ENCODE measurements at regions not wholly inside any gene's neighbourhood (a gene's known extent, or its start where the extent isn't known, plus 50 kb on each side); places are given as distances from the start of the nearest gene placed in this dataset.

- no peak overlapping the region for H3K27ac Mint-ChIP-seq (ENCODE audit: unreplicated experiment)
Observed at GRCh38 chr20:55597526-55597925, 407.8 kb downstream of the CBLN4 start.

GRCh38 chr20:55596431-55596830, 408.9 kb downstream of the CBLN4 start:
- H3K27me3 ChIP-seq (replicated peaks; ENCODE audit: control insufficient read depth, insufficient read depth, low read length), result no peaks in the 10 kb centered on the region
- H3K9me3 Mint-ChIP-seq (ENCODE audit: unreplicated experiment), result no peaks in the 10 kb centered on the region
- no TSS peak for BruUV-seq (replicated peaks)
- H3K4me3 Mint-ChIP-seq (ENCODE audit: unreplicated experiment), result no peak overlapping the region
- no peak overlapping the region for H3K4me3 ChIP-seq (ENCODE audit: low read depth, low read length)
- TF ChIP-seq CTCF (IDR thresholded peaks at IDR 0.05; ENCODE audit: insufficient read depth in 1 of 2, low read depth in 1 of 2, low read length in 1 of 2, severe bottlenecking in 1 of 2, unreplicated experiment in 1 of 2), result no peak
- no peak for DNase-seq
- H3K4me1 Mint-ChIP-seq (ENCODE audit: low read depth, unreplicated experiment), result no peaks in the 10 kb centered on the region
- intact Hi-C loops (cut with micrococcal nuclease; ENCODE audit: unreplicated experiment), result no loop called here
- peaks cover 8% of the 10 kb centered on the region for H3K27me3 Mint-ChIP-seq (ENCODE audit: insufficient read depth, unreplicated experiment)
- H3K36me3 ChIP-seq (ENCODE audit: control insufficient read depth, insufficient read depth, low read length), result no peaks in the 10 kb centered on the region
- H3K27ac Mint-ChIP-seq (ENCODE audit: unreplicated experiment), result no peak overlapping the region
- 0 out of 2 replicates have a peak, but pooled peaks cover 3% of the 10 kb centered on the region for H3K9me3 ChIP-seq
- POLR2A ChIA-PET, result no interaction called here
- no peaks in the 10 kb centered on the region for H3K36me3 Mint-ChIP-seq (ENCODE audit: insufficient read depth, unreplicated experiment)
- no peaks in the 10 kb centered on the region for H3K4me1 ChIP-seq
- CTCF ChIA-PET, result no interaction called here

More at GRCh38 chr20:55597526-55597925, 407.8 kb downstream of the CBLN4 start:
- Mint-ChIP-seq H3K4me3 (ENCODE audit: unreplicated experiment) (no peak overlapping the region), H3K36me3 (ENCODE audit: insufficient read depth, unreplicated experiment) (no peaks in the 10 kb centered on the region), H3K4me1 (ENCODE audit: low read depth, unreplicated experiment) (no peaks in the 10 kb centered on the region), H3K27me3 (ENCODE audit: insufficient read depth, unreplicated experiment) (peaks cover 11% of the 10 kb centered on the region), H3K9me3 (ENCODE audit: unreplicated experiment) (no peaks in the 10 kb centered on the region)
- H3K36me3 ChIP-seq (ENCODE audit: control insufficient read depth, insufficient read depth, low read length), result no peaks in the 10 kb centered on the region
- intact Hi-C loops (cut with micrococcal nuclease; ENCODE audit: unreplicated experiment), result no loop called here
- POLR2A ChIA-PET, result no interaction called here
- H3K9me3 ChIP-seq, result peaks cover 7% of the 10 kb centered on the region; the same call in 1 of the 2 replicates
- no peak for DNase-seq
- no peaks in the 10 kb centered on the region for H3K27me3 ChIP-seq (replicated peaks; ENCODE audit: control insufficient read depth, insufficient read depth, low read length)
- no peak for TF ChIP-seq CTCF (IDR thresholded peaks at IDR 0.05; ENCODE audit: insufficient read depth in 1 of 2, low read depth in 1 of 2, low read length in 1 of 2, severe bottlenecking in 1 of 2, unreplicated experiment in 1 of 2)
- H3K4me3 ChIP-seq (ENCODE audit: low read depth, low read length), result no peak overlapping the region
- BruUV-seq (replicated peaks), result no TSS peak
- no peaks in the 10 kb centered on the region for H3K4me1 ChIP-seq
- CTCF ChIA-PET, result no interaction called here

- Mint-ChIP-seq H3K4me3 (ENCODE audit: unreplicated experiment) (no peak overlapping the region), H3K4me1 (ENCODE audit: low read depth, unreplicated experiment) (no peaks in the 10 kb centered on the region), H3K27ac (ENCODE audit: unreplicated experiment) (no peak overlapping the region), H3K27me3 (ENCODE audit: insufficient read depth, unreplicated experiment) (peaks cover 16% of the 10 kb centered on the region), H3K9me3 (ENCODE audit: unreplicated experiment) (no peaks in the 10 kb centered on the region), H3K36me3 (ENCODE audit: insufficient read depth, unreplicated experiment) (no peaks in the 10 kb centered on the region)
- intact Hi-C loops (cut with micrococcal nuclease; ENCODE audit: unreplicated experiment), result no loop called here
- no peak for TF ChIP-seq CTCF (IDR thresholded peaks at IDR 0.05; ENCODE audit: insufficient read depth in 1 of 2, low read depth in 1 of 2, low read length in 1 of 2, severe bottlenecking in 1 of 2, unreplicated experiment in 1 of 2)
- no peaks in the 10 kb centered on the region for H3K4me1 ChIP-seq
- no TSS peak for BruUV-seq (replicated peaks)
- no peak overlapping the region for H3K4me3 ChIP-seq (ENCODE audit: low read depth, low read length)
- H3K27me3 ChIP-seq (replicated peaks; ENCODE audit: control insufficient read depth, insufficient read depth, low read length), result no peaks in the 10 kb centered on the region
- 0 out of 2 replicates have a peak, but pooled peaks cover 3% of the 10 kb centered on the region for H3K9me3 ChIP-seq
- DNase-seq, result no peak
- CTCF ChIA-PET, result no interaction called here
- POLR2A ChIA-PET, result no interaction called here
- no peaks in the 10 kb centered on the region for H3K36me3 ChIP-seq (ENCODE audit: control insufficient read depth, insufficient read depth, low read length)
Observed at GRCh38 chr20:55592866-55593265, 412.5 kb downstream of the CBLN4 start.

Measured in Caco-2 (cell line).